ENCODE measurements at regions not wholly inside any gene's neighbourhood (a gene's known extent, or its start where the extent isn't known, plus 50 kb on each side); places are given as distances from the start of the nearest gene placed in this dataset.

DNA sequence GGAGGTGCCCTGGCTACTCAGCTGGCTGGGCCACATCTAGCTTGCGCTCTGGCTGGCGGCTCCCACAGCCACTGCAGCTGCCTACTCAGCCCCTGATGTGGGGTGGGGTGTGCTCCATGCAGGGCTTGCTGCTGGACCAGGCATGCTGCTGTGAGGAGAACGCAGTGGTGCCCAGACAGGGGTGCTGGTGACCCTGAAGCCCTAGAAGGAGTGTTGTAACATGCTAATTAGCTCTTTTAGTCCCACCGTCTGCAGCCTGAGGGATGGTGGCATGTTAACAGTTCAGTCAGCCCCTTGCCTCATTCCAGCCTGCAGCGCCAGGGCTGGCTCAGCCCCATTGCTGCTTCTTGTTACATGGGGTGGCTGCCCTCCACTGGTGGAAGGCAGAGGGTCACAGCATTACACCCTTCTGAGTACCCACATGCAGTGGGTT, 642.3 kb downstream of the DMRTA1 start:
- TF ChIP-seq EZH2 (IDR thresholded peaks at IDR 0.05) (no peak), POLR2AphosphoS5 (IDR thresholded peaks at IDR 0.05; ENCODE audit: borderline replicate concordance, low read depth, low read length) (no peak)
